SK-N-MC (cell line): ENCODE measurements at regions not wholly inside any gene's neighbourhood (a gene's known extent, or its start where the extent isn't known, plus 50 kb on each side); places are given as distances from the start of the nearest gene placed in this dataset.

Source experiments
- EZH2 ChIP-seq: fragments of 200-600 bp; sonication (generic); IDR thresholded peaks from one replicate; pipeline ENCODE4 v1.6.1; 2017; ENCODE audit warnings: antibody characterized with exemption
- POLR2AphosphoS5 ChIP-seq: IDR thresholded peaks from 2 replicates; pipeline ENCODE4 v1.6.1; 2012; ENCODE audit warnings: mild to moderate bottlenecking, low read depth, low read length, borderline replicate concordance

- TF ChIP-seq POLR2AphosphoS5 (no peak), EZH2 (no peak)
These were observed 126.9 kb upstream of the UFL1 start for GRCh38 chr6:96394727-96395126.
